Natural killer cell (primary cell): ENCODE measurements at regions not wholly inside any gene's neighbourhood (a gene's known extent, or its start where the extent isn't known, plus 50 kb on each side); places are given as distances from the start of the nearest gene placed in this dataset.

ENCODE experiments used
- ATAC-seq, 3 donors: fragments of 150-1000 bp in 2 of 3; fragments of 200-7000 bp in 1 of 3; cut with Tn5 transposase; 1 replicate in 1 of 3; 2 replicates in 2 of 3; pipeline ENCODE4 v1.10.0; 2021; ENCODE audit warnings: mild to moderate bottlenecking in 2 of 3, moderate library complexity in 2 of 3
- DNase-seq, 2 donors: peaks; one replicate each; pipeline versions ENCODE4 v3.0.0 to v3.0.0-alpha.2; 2013 to 2021; ENCODE audit warnings: mixed read lengths in 1 of 2
- H3K27ac ChIP-seq: one replicate; pipeline ENCODE4 v1.5.1; 2013; ENCODE audit warnings: mild to moderate bottlenecking, low read length
- H3K27me3 ChIP-seq: one replicate; pipeline ENCODE4 v1.6.1; 2013; ENCODE audit warnings: low read length; ENCODE audit not compliant: control insufficient read depth, insufficient read depth
- H3K36me3 ChIP-seq: one replicate; pipeline ENCODE4 v1.6.1; 2013; ENCODE audit warnings: low read length; ENCODE audit not compliant: control insufficient read depth, insufficient read depth
- H3K4me1 ChIP-seq: one replicate; pipeline ENCODE4 v1.6.1; 2013; ENCODE audit warnings: low read length; ENCODE audit not compliant: control insufficient read depth, insufficient read depth
- H3K4me3 ChIP-seq: one replicate; pipeline ENCODE4 v1.5.1; 2013; ENCODE audit warnings: low read length
- H3K9me3 ChIP-seq: one replicate; pipeline ENCODE4 v1.6.1; 2013; ENCODE audit warnings: low read length; ENCODE audit not compliant: control insufficient read depth, insufficient read depth
- H3K27ac Mint-ChIP-seq, 2 donors: one replicate each; pipeline ENCODE4 v1.8.0; 2022; ENCODE audit warnings: mild to moderate bottlenecking in 2 of 2, mixed read lengths in 2 of 2, moderate library complexity in 1 of 2
- H3K27me3 Mint-ChIP-seq, 2 donors: one replicate each; pipeline ENCODE4 v1.8.0; 2022; ENCODE audit warnings: low read depth in 2 of 2, mixed read lengths in 2 of 2
- H3K36me3 Mint-ChIP-seq: one replicate; pipeline ENCODE4 v1.8.0; 2022; ENCODE audit warnings: mixed read lengths
- H3K4me1 Mint-ChIP-seq, 2 donors: one replicate each; pipeline ENCODE4 v1.8.0; 2022; ENCODE audit warnings: mixed read lengths in 2 of 2
- H3K4me3 Mint-ChIP-seq: one replicate; pipeline ENCODE4 v1.8.0; 2022; ENCODE audit warnings: mild to moderate bottlenecking, moderate library complexity, mixed read lengths
- H3K9me3 Mint-ChIP-seq, 2 donors: one replicate each; pipeline ENCODE4 v1.8.0; 2022; ENCODE audit warnings: mixed read lengths in 2 of 2
- CTCF ChIP-seq: fragments of 200-600 bp; IDR thresholded peaks from one replicate; pipeline ENCODE4 v1.8.0; 2022; ENCODE audit warnings: antibody characterized with exemption
- WGBS: methylation state at CpG from one replicate; pipeline ENCODE4 v1.1.7; 2013; ENCODE audit warnings: missing lambda C conversion rate; ENCODE audit not compliant: insufficient coverage; 5-methylcytosine and 5-hydroxymethylcytosine counted together
- intact Hi-C: fragments of 100-400 bp; cut with micrococcal nuclease; formaldehyde crosslinking; loops from one replicate; pipeline ENCODE4 v1.14.2; 2022

GRCh38 chr11:127607487-127608085 is 607.0 kb upstream of the KIRREL3 start:
- no peak overlapping the region for H3K4me3 ChIP-seq
- TF ChIP-seq CTCF = no peak
- Mint-ChIP-seq H3K27ac (no peak overlapping the region), H3K36me3 (no peaks in the 10 kb centered on the region), H3K27me3 (no peaks in the 10 kb centered on the region), H3K9me3 (peaks cover 2 to 3% of the 10 kb centered on the region in 2 donors), H3K4me3 (no peak overlapping the region), H3K4me1 (no peaks in the 10 kb centered on the region)
- no peaks in the 10 kb centered on the region for H3K36me3 ChIP-seq
- WGBS = 84% methylated on average over 8 of the region's 9 CpGs
- ATAC-seq = no peak
- no peaks in the 10 kb centered on the region for H3K27me3 ChIP-seq
- intact Hi-C loops = no loop called here
- H3K4me1 ChIP-seq = no peaks in the 10 kb centered on the region
- H3K27ac ChIP-seq = no peak overlapping the region
- no peaks in the 10 kb centered on the region for H3K9me3 ChIP-seq
- DNase-seq = no peak

- Mint-ChIP-seq H3K27me3 (no peaks in the 10 kb centered on the region), H3K9me3 (peaks cover 2 to 3% of the 10 kb centered on the region in 2 donors), H3K4me3 (no peak overlapping the region), H3K27ac (no peak overlapping the region), H3K36me3 (no peaks in the 10 kb centered on the region), H3K4me1 (no peaks in the 10 kb centered on the region)
- TF ChIP-seq CTCF = no peak
- no peaks in the 10 kb centered on the region for H3K9me3 ChIP-seq
- 81% methylated on average over 3 of the region's 3 CpGs for WGBS
- no peak overlapping the region for H3K4me3 ChIP-seq
- no peak overlapping the region for H3K27ac ChIP-seq
- no peak for ATAC-seq
- intact Hi-C loops = no loop called here
- H3K27me3 ChIP-seq = no peaks in the 10 kb centered on the region
- DNase-seq = no peak
- no peaks in the 10 kb centered on the region for H3K4me1 ChIP-seq
- no peaks in the 10 kb centered on the region for H3K36me3 ChIP-seq
Measured at GRCh38 chr11:127601578-127601977, 601.0 kb upstream of the KIRREL3 start.

- Histone ChIP-seq H3K4me1 (no peaks in the 10 kb centered on the region), H3K27me3 (no peaks in the 10 kb centered on the region), H3K4me3 (no peak overlapping the region), H3K9me3 (no peaks in the 10 kb centered on the region), H3K36me3 (no peaks in the 10 kb centered on the region), H3K27ac (no peak overlapping the region)
- Mint-ChIP-seq H3K36me3 (no peaks in the 10 kb centered on the region), H3K27me3 (no peaks in the 10 kb centered on the region), H3K27ac (no peak overlapping the region), H3K4me1 (no peaks in the 10 kb centered on the region), H3K4me3 (no peak overlapping the region), H3K9me3 (peaks cover 2 to 3% of the 10 kb centered on the region in 2 donors)
- no peak for TF ChIP-seq CTCF
- whole genome bisulfite sequencing = 68% methylated on average over 2 of the region's 2 CpGs
- ATAC-seq (no peak), DNase-seq (no peak)
- intact Hi-C loops = no loop called here
Measured at GRCh38 chr11:127600674-127601073, 600.1 kb upstream of the KIRREL3 start.

- no peaks in the 10 kb centered on the region for H3K4me1 ChIP-seq
- Mint-ChIP-seq H3K36me3 (no peaks in the 10 kb centered on the region), H3K4me1 (no peaks in the 10 kb centered on the region), H3K27me3 (no peaks in the 10 kb centered on the region), H3K9me3 (no peaks in the 10 kb centered on the region), H3K27ac (no peak overlapping the region), H3K4me3 (no peak overlapping the region)
- TF ChIP-seq CTCF = no peak
- DNase-seq = no peak
- intact Hi-C loops = no loop called here
- H3K36me3 ChIP-seq = no peaks in the 10 kb centered on the region
- no peak overlapping the region for H3K27ac ChIP-seq
- ATAC-seq = no peak
- no peak overlapping the region for H3K4me3 ChIP-seq
- no peaks in the 10 kb centered on the region for H3K27me3 ChIP-seq
- H3K9me3 ChIP-seq = no peaks in the 10 kb centered on the region
- 66% methylated on average over 3 of the region's 3 CpGs for WGBS
Measured at GRCh38 chr11:127598476-127598875, 597.9 kb upstream of the KIRREL3 start.
